ENCODE measurements at regions not wholly inside any gene's neighbourhood (a gene's known extent, or its start where the extent isn't known, plus 50 kb on each side); places are given as distances from the start of the nearest gene placed in this dataset.

DNA sequence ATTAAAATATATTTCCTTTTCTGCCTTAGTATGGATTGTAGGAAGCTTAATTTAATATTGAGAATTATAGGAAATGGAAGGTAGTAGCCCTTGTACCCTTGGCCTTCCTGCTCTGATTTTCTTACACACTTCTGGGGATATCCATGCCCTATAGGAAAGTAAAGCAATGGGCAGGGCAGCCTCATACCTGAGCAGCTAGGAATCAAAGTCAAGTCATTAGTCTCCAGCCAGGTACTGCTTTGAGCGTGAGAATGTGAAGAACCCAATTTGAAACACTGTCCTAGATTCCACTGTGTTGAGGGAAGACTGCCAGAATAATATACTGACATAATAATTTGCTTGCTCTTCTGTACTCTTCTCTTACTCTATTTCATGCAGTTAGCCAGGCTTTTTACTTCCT lies 51.0 kb upstream of the L3MBTL3 start:
- DNase-seq (ENCODE audit: low read depth) = no peak
- H3K4me3 ChIP-seq (ENCODE audit: low read depth, low read length) = no peak overlapping the region

DNA sequence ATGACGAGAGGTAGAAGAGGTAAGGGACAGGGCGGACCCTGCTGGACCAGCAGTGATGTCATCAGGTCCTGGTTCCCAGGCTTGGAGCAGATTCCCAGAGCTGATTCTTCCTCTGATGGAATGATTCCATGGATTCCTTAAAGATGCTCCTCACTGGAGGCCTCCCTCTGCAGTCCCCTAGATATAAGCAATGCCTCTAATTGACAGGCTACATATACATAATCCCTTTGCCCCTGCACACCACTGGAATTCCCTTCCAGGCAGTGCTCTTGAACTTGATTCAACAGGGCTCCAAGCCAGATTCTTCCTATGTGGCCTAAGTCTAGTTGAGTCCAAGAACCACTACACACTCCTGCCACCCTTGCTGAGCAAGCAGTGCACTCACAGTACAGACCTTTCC lies 52.3 kb upstream of the L3MBTL3 start:
- no peak for DNase-seq (ENCODE audit: low read depth)
- H3K4me3 ChIP-seq (ENCODE audit: low read depth, low read length) = no peak overlapping the region

DNA sequence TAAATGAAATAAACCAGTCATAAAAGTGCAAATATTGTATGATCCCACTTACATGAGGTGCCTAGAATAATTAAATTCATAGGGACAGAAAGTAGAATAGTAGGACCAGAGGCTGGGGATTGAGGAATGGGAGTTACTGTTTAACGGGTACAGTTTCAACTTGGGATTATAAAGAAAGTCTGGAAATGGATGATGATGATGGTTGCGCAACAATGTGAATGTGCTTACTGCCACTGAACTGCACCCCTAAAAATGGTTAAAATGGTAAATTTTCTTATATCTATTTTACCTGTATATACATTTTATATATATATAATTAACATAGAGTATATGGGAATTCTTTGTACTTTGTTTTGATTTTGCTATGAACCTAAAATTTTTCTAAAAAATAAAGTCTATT lies 53.3 kb upstream of the L3MBTL3 start:
- H3K4me3 ChIP-seq (ENCODE audit: low read depth, low read length) = no peak overlapping the region
- DNase-seq (ENCODE audit: low read depth) = no peak

DNA sequence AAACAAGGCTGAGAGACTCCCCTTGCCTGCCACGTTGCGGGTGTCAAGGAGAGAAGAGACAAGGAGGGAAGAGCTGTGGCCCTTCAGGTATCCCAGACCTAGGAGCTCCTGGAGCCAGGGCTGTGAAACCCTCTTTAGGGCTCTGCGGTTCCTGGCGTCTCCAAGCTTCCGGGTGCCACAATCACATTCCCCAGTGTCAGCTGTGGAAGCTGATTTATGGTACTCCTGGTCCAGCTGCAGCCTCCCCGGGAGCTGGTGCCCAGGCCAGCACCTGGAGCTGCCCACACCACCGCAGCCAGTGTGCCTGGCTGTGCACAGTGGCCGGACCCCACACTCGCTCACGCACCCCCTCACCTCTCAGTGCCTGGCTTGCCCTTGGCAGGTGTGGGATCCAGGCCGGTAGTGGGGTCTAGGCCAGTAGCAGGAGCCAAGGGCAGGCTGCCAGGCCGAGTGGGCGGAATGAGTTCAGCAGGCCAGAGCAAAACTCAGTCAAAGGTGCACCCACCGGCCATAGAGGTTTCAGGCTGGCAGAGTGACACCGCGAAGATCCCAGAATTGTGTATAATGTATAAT lies 58.9 kb upstream of the L3MBTL3 start:
- no peak overlapping the region for H3K4me3 ChIP-seq (ENCODE audit: low read depth, low read length)
- DNase-seq (ENCODE audit: low read depth) = no peak

DNA sequence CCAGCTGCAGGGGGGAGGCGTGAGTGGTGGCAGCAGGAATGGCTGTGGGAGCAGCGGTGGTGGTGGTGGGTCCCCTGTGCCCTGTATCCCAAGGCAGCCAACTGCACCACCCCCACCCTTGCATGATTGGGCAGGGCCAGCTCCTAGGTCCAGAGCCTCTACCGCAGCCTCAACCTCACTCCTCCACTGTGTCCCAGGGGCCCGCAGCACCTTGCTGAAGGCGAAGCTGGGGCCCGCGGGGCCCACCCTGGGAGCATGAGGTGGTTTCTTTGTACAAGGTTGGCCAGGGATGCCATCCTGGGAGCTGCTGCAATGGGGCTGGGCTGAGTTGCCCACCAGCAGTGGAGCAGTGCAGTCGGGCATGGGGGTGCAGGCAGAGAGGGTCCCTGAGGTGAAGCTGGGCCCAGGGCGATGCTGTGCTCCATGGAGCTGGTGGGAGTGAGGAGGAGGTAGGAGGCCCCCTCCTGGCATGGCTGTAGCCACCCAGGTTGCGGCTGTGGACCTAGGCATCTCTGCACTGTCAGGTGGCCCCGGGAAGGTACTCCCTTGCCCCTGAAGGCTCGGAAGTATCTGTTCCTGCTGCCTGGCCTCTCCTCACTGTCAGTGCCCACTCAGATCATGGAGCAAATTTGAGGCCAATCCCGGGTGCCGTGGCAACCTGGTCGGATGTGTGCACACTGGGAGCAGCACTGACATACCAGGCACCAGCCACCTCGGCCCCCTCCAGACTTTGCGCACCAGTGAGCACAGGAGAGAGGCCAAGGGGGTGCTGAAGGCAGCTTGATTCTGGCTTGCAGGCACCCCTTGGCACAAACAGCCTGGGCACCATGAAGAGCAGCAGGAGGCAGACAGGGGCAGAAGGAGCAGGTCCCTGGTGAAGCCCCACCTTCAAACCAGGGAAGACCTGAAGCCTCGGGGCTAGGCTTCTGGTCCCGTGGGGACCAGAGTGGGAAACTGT lies 60.2 kb upstream of the L3MBTL3 start:
- no peak for DNase-seq (ENCODE audit: low read depth)
- no peak overlapping the region for H3K4me3 ChIP-seq (ENCODE audit: low read depth, low read length)

DNA sequence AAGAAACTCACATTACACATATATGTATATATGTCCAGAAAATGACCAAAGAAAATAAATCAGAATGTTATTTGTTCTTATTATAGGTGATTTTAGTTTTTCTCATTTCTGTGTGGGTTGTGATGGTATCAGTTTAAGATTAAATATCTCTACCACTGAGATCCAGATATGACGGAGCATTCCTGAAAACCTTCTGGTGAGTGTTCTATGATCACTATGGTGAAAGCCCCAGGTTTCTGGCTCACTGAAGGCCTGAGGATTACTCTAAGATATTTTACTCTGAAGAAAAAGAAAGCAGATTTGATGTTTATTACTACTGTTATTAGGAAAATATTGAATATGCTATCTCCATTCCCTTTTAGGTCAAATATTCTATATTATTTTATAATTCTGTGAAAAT lies 62.8 kb upstream of the L3MBTL3 start:
- no peak for DNase-seq (ENCODE audit: low read depth)
- no peak overlapping the region for H3K4me3 ChIP-seq (ENCODE audit: low read depth, low read length)

DNA sequence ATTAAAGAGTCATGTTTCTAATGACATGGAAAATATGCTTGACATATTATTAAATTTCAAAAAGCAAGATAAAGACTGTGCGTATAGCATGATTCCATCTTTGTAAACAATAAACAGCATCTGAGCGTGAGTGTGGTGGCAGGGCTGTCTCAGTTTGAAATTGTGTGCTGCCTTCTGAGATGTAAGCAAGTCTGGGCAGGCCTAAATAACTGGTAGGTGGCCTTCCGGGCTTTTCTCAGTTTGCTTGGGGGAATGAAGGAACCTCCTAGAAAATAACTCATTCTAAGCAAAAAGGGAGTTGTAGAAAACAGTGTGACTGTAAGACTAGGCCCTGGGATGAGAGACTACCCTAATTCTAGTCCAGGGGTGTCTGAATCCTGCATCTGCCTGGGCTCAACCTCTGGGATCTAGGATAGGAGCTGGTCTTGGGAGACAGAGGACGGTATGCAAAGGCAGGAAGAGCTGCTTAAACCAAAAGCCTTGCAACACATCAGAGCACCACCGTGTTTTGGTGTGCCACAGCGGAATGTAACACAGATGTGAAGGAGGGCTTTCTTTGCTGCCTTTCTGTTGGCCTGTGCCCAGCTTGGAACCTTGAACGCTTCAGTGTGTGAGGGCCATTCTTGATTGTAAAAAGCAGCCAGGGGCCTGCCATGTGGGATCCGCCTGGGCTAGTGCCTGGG lies 63.5 kb upstream of the L3MBTL3 start:
- H3K4me3 ChIP-seq (ENCODE audit: low read depth, low read length) = no peak overlapping the region
- no peak for DNase-seq (ENCODE audit: low read depth)

DNA sequence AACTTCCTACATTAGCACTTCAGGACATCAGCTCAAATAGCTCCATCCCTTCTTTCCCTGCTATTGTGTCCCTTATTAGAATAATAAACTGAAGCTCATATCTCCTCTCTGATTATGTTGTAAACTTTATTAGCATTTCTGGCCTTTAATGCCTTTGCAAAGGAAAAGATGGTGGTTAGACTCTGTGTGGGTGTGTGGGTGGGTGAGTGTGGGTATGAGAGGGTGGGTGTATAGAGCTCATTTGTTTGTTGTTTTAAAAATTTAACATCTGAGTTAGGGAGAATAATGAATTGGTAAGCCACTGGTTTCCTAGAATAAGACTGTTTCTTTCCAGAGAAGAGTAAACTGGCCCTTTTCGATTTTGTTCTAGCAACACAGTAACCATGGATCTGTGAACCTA lies 70.6 kb upstream of the L3MBTL3 start:
- DNase-seq (ENCODE audit: low read depth) = no peak
- H3K4me3 ChIP-seq (ENCODE audit: low read depth, low read length) = no peak overlapping the region

DNA sequence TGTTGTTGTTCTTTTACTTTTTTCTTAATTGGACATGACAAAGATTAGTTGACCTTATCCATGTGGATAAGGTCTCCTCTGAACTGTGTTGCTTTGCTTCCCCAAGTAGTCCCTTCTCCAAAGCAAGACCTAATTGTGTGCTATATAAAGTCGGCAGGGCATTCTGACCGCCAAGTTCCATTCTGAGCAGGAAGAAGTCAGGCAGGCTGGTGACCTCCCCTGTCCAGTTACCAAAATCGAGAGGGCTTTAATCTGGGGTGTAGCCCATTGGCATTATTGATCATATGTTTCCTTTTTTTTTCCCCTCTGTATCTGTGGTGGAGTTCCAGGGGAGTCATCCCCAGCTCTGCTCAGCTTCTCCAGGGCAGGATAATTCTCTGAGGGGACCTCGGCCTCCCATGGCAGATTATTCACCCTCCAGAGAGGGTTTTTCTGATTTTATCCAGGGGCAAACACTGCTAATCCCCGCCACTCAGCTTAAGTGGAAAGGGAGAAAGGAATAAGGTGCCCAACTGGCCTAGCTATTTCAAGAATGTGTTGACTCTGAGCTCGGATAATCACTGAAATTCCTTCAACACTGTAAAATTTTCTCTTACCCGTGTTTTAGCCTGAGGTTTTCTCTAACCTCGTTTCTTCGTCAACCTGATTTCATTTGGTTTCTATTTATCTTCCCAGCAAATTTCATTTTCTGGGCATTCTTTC lies 71.8 kb upstream of the L3MBTL3 start:
- H3K4me3 ChIP-seq (ENCODE audit: low read depth, low read length) = no peak overlapping the region
- DNase-seq (ENCODE audit: low read depth) = no peak

DNA sequence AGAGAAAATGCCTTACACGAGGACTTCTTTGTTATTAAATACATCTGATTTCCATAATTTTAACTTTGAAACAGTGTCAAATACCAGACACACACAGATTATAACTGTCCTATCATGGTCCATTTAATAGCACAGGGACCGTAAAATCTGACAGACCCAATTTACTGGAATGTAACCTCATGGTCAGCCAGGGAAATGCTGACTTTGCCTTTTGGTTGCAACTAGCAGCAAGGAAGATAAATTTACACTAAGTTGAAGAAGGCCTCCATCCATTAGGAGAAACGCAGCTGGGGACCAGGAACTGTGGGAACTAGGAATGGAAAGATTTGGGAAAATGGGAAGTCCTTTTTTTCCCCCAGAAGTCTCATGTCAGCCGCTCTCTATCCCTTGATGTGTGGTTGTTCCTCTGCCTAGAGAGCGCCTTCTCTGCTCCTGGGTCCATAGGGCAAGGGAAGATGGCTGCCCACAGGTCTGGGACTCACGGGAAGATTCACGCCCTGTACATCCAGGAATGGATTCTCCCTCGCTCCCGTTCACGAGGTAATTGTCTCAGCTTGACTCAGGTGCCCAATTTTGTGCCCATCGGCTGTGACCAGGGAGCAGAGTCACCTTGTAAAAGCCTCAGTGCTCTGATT lies 74.6 kb upstream of the L3MBTL3 start:
- DNase-seq (ENCODE audit: low read depth) = no peak
- H3K4me3 ChIP-seq (ENCODE audit: low read depth, low read length) = no peak overlapping the region

DNA sequence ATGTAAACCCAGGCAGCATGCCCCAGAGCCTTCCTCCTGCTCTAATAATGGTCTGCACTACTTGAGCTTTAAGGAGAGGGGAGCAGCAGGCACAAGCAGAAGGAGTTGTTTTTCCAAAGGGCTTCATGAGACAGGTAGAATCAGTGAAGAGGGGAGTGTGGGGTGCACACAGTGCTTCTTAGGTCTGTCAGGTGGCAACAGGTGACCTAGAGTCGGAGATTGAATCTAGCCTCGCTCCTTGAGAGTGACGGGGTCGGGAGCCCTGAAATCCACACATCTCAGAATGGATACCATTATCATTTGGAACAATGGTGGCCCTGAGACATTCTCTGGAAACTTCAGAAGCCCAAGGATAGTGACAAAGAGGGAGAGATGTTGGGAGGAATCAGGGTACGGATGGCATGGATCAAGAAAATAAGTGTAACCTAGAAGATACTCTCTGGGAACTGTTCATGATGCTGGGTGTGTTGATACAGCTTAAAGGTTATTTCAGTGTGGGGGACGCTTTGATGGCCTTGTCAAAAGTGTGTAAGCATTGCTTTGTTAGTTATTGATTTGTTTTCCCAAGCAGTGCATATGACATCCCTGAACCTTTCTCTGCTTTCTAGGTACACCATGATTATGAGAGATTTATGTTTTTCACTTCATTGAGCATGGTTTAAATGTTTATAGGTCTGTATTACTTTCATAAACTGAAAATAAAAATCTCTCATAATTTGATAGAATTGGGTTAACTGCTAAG lies 77.8 kb upstream of the L3MBTL3 start:
- DNase-seq (ENCODE audit: low read depth) = no peak
- H3K4me3 ChIP-seq (ENCODE audit: low read depth, low read length) = no peak overlapping the region

DNA sequence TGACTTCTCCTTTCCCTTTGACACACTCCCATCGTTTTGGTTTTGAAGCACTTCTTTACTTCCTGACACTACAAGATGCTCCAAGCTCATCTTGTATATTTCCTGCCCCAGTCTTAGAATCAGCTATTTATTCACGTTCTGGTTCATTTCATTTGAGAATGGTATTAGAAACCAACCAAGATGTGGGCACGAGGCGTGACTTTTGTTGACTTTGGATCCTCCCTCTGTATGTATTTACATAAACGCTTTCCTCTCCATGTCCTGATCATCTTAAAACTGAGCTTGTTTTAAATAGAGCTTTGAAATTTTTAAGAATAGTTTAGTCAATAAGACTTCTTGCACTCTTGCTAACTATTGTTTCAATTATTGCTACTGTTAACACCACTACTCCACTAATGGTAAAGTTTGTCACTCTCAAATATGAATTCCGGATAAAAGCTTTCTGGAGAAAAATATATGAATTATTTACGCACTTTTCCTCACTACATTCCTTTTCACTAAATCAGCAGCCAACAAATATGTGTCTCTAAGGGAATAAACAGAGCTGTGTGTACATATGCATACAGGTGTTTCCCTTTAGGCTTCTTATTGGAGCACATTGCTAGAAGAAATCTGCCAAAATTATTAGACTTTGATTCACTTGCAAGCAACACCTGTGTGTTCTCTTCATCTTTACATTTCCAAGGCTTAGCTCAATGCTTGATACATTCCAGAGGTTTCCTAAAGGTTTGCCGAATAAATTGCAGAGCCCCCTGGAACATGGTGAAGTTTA lies 77.3 kb upstream of the TMEM244 start:
- DNase-seq (ENCODE audit: low read depth) = no peak
- H3K4me3 ChIP-seq (ENCODE audit: low read depth, low read length) = no peak overlapping the region

DNA sequence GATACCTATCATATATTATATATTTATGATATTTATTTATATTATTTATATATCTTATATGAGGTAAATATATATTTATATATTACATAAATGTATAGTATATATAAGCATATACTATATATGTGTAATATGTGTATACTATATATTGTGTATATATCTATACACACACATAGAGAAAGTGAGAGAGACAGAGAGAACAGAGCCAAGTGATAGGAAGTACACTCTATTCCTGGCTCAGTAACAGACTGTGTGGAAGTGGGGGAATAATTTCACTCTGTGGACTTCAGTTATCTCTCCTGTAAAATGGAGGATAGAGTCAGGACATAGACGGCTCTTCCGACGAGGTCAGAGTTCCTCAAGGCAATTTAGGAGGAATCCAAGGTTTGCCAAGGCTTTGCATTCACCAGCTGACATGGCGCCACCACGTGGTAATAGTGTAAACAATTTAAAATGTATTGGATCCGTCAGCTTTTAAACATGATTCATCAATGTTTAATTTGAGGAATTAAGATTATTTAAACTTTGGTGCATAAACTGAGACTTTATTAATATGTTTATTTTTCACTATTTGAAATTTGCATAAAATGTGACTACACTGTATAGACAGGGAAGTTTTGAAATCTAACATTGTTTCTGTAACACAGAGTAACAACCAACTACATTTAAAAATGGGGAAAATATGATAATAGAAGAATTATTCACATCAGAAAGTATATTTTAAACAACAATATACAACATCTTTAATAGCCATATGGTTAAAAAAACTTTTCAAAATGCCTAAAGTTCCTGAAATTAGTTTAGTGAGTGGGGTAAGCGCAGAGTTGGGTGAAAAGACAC lies 75.4 kb upstream of the TMEM244 start:
- H3K4me3 ChIP-seq (ENCODE audit: low read depth, low read length) = peak overlapping the region; percentile 14
- peak; percentile 18 for DNase-seq (ENCODE audit: low read depth)

DNA sequence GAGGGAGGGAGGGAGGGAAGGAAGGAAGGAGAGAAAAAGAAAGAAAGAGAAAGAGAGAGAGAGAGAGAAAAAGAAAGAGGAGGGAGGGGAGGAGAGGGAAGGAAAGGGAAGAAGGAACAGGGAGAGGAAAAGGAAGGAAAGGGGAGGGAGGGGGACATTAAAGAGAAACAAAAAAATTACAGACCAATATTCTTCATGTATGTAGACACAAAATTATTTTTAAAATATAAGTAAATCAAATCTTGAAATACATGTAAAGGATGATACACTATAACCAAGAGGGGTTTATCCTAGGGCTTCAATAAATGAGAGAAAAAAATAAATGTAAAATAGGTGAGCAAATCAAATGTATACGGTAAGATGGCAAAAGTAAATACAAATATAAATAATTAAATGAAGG lies 71.2 kb upstream of the TMEM244 start:
- no peak overlapping the region for H3K4me3 ChIP-seq (ENCODE audit: low read depth, low read length)
- DNase-seq (ENCODE audit: low read depth) = no peak

DNA sequence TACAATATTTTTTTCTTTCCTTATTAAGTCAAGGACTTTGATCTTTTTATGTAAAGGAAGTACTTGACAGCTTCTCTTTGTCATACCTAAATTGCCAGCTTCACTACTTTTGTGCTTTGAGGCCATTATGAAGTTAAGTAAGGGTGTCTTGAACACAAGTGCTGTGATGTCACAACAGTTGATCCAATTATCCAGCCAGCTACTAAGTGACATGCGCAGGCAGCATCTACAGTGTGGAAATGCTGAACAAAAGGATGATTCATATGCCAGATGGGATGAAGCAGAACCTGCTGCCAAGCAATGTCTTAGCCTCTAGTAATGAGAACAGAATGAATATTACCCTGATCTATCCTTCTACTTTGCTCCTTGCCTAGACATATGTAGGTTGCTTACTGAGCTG lies 68.3 kb upstream of the TMEM244 start:
- peak; percentile 79 for DNase-seq (ENCODE audit: low read depth)
- H3K4me3 ChIP-seq (ENCODE audit: low read depth, low read length) = no peak overlapping the region

DNA sequence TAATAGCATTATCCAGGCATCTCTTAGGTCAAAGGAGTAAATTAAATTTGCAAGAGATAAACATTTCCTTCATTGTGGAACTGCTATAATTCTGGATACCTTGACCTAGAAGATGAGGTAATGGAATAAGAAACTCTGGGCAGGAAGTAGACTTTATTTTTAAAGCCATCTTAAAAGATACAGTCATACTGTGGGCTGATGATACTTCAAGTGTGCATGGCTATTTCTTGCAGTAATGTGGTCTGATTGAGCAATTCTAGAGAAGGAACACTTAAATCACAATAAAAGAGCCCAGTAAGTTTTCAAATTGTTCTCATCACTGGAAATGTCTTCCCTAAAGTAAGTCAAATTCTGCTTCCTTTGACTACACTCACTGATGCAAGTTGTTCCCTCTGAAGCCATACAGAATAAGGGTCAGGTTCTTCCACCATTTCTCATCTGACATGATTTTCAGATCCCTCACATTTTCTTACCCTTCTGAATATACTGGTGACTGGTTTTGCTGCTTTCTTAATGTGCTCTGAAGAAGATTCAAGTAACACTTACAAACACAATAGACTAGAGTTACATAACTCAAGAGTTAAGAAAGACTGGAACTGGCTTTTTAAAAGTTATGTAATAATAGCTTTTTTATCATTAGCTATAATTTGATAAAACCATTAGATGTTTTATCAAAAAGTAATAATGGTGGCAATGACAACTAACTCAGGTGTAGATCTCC lies 62.6 kb upstream of the TMEM244 start:
- DNase-seq (ENCODE audit: low read depth) = peak; percentile 74
- H3K4me3 ChIP-seq (ENCODE audit: low read depth, low read length) = no peak overlapping the region
